HL-60 (cell line): ENCODE measurements at regions not wholly inside any gene's neighbourhood (a gene's known extent, or its start where the extent isn't known, plus 50 kb on each side); places are given as distances from the start of the nearest gene placed in this dataset.

Experiments used
- POLR2AphosphoS5 ChIP-seq: IDR thresholded peaks from 2 replicates; pipeline ENCODE4 v1.6.1; 2012; ENCODE audit warnings: low read depth
- TF ChIP-seq, protein P1 (sequence below): IDR thresholded peaks from one replicate; pipeline ENCODE4 v1.5.1; 2011; ENCODE audit warnings: low read length, control low read depth, inconsistent platforms; ENCODE audit not compliant: insufficient read depth

DNA sequence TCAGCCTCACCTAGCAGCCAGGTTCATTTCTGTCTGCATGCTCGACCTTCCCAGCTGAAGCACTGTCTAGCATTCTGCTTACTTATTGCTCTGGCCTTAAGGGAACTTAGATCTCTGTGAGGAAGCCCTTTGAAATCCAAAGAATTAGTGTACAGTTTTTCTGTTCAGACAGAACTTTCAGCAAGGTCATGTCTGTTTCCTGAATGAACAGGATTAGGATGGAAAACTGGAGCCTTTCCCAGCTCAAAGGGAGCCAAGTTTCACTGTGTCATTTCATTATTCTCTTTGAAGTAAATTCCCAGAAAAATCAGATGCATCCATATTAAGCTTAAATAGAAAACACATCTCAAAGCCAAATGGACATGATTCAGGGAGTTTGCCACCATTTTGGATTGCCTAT, 457.3 kb upstream of the KCNMB2 start:
- TF ChIP-seq, protein P1, sequence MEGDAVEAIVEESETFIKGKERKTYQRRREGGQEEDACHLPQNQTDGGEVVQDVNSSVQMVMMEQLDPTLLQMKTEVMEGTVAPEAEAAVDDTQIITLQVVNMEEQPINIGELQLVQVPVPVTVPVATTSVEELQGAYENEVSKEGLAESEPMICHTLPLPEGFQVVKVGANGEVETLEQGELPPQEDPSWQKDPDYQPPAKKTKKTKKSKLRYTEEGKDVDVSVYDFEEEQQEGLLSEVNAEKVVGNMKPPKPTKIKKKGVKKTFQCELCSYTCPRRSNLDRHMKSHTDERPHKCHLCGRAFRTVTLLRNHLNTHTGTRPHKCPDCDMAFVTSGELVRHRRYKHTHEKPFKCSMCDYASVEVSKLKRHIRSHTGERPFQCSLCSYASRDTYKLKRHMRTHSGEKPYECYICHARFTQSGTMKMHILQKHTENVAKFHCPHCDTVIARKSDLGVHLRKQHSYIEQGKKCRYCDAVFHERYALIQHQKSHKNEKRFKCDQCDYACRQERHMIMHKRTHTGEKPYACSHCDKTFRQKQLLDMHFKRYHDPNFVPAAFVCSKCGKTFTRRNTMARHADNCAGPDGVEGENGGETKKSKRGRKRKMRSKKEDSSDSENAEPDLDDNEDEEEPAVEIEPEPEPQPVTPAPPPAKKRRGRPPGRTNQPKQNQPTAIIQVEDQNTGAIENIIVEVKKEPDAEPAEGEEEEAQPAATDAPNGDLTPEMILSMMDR: no peak
- TF ChIP-seq POLR2AphosphoS5: no peak
